ENCODE measurements at regions not wholly inside any gene's neighbourhood (a gene's known extent, or its start where the extent isn't known, plus 50 kb on each side); places are given as distances from the start of the nearest gene placed in this dataset.

DNA sequence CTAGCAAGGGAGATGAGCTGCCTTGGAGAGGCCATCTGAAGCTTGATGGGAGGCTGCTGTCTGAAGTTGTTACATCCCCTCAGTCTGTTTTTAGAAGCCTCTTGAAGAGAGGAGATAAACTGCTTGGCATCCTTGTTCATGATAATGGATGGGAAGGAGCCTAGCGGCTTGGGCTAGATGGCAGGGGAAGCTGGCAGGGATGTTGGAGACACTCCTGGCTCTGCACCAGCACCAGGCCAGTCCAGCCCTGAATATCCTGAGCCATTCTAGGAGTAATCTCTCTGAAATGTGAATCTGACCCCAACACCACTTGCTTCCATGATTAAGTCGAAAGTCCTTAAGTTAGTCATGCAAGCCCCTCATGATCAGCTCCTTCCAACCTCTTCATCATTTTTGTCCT is 310.5 kb downstream of the NSG2 start:
- TF ChIP-seq, protein P1, sequence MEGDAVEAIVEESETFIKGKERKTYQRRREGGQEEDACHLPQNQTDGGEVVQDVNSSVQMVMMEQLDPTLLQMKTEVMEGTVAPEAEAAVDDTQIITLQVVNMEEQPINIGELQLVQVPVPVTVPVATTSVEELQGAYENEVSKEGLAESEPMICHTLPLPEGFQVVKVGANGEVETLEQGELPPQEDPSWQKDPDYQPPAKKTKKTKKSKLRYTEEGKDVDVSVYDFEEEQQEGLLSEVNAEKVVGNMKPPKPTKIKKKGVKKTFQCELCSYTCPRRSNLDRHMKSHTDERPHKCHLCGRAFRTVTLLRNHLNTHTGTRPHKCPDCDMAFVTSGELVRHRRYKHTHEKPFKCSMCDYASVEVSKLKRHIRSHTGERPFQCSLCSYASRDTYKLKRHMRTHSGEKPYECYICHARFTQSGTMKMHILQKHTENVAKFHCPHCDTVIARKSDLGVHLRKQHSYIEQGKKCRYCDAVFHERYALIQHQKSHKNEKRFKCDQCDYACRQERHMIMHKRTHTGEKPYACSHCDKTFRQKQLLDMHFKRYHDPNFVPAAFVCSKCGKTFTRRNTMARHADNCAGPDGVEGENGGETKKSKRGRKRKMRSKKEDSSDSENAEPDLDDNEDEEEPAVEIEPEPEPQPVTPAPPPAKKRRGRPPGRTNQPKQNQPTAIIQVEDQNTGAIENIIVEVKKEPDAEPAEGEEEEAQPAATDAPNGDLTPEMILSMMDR (IDR thresholded peaks at IDR 0.05; ENCODE audit: control insufficient read depth, insufficient read depth, low read depth, low read length, missing control alignments) = no peak
- no peak for DNase-seq (ENCODE audit: low read depth)
- no peak overlapping the region for H3K4me3 ChIP-seq (ENCODE audit: control insufficient read depth, low read depth, low read length)

DNA sequence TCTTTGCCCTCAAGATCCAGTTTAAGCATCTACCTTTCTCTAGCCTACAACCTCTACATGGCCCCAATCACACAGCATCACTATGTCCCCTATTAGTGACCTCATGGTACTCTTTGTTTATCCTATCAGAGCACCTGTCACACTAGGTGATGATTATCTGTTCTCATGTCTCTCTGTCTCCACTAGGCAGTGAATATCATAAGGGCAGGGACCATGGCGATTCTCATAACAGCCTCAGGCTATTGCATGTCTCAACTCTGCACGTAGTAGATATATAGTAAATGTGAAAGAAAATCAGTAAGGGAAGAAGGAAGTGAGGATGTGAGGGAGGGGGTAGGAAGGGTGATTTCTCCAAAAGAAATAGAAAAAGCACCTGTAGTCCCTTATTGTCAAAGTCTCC is 311.0 kb downstream of the NSG2 start:
- TF ChIP-seq, protein P1 (IDR thresholded peaks at IDR 0.05; ENCODE audit: control insufficient read depth, insufficient read depth, low read depth, low read length, missing control alignments) = no peak
- DNase-seq (ENCODE audit: low read depth) = no peak
- H3K4me3 ChIP-seq (ENCODE audit: control insufficient read depth, low read depth, low read length) = no peak overlapping the region

DNA sequence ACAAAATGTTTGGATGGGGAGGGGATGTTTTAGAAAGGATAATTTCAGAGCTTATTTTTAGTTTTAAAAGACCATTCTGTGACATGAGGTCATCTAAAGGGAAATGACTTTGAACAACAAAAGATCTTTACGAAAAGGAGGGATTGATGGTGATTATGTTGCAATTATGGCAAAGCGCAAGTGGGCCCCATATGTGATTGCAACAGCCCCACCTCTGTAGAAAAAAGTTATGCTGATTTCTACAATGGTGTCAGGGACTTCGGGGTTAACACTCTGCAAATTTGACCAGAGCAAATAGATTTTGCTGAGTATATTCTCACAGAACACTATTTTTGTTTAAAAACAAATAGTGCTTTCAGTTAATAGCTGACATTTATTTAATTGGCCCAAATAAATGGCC is 312.8 kb downstream of the NSG2 start:
- no peak for DNase-seq (ENCODE audit: low read depth)
- H3K4me3 ChIP-seq (ENCODE audit: control insufficient read depth, low read depth, low read length) = no peak overlapping the region
- TF ChIP-seq, protein P1 (IDR thresholded peaks at IDR 0.05; ENCODE audit: control insufficient read depth, insufficient read depth, low read depth, low read length, missing control alignments) = no peak

- no peak for DNase-seq (ENCODE audit: low read depth)
- no peak overlapping the region for H3K4me3 ChIP-seq (ENCODE audit: control insufficient read depth, low read depth, low read length)
- TF ChIP-seq, protein P1 (IDR thresholded peaks at IDR 0.05; ENCODE audit: control insufficient read depth, insufficient read depth, low read depth, low read length, missing control alignments) = no peak
Measured at GRCh38 chr5:174359071-174359470, 313.6 kb downstream of the NSG2 start.

DNA sequence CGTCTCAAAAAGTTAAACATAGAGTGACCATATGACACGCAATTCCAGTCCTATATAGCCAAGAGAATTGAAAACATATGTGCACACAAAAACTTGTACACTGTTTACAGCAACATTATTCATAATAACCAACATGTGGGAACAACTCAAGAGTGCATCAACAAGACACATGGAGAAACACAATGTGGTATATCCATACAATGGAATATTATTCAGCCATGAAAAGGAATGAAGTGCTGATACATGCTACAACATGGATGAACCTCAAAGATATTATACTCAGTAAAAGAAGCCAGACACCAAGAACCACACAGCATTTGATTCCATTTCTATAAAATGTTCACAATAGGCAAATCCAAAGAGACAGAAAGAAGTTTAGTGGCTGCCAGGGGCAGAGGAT is 317.0 kb downstream of the NSG2 start:
- H3K4me3 ChIP-seq (ENCODE audit: control insufficient read depth, low read depth, low read length) = no peak overlapping the region
- no peak for DNase-seq (ENCODE audit: low read depth)
- TF ChIP-seq, protein P1 (IDR thresholded peaks at IDR 0.05; ENCODE audit: control insufficient read depth, insufficient read depth, low read depth, low read length, missing control alignments) = no peak

- TF ChIP-seq, protein P1 (IDR thresholded peaks at IDR 0.05; ENCODE audit: control insufficient read depth, insufficient read depth, low read depth, low read length, missing control alignments) = no peak
- H3K4me3 ChIP-seq (ENCODE audit: control insufficient read depth, low read depth, low read length) = no peak overlapping the region
- no peak for DNase-seq (ENCODE audit: low read depth)
Measured at GRCh38 chr5:174363934-174364333, 318.4 kb downstream of the NSG2 start.

GRCh38 chr5:174364676-174365075 is 319.2 kb downstream of the NSG2 start:
- no peak for DNase-seq (ENCODE audit: low read depth)
- TF ChIP-seq, protein P1 (IDR thresholded peaks at IDR 0.05; ENCODE audit: control insufficient read depth, insufficient read depth, low read depth, low read length, missing control alignments) = no peak

More at GRCh38 chr5:174364676-174365075, 319.2 kb downstream of the NSG2 start:
- H3K4me3 ChIP-seq (ENCODE audit: control insufficient read depth, low read depth, low read length) = no peak overlapping the region

All from AG09309 (cell line).